Liver (tissue), 8 donors: ENCODE measurements at regions not wholly inside any gene's neighbourhood (a gene's known extent, or its start where the extent isn't known, plus 50 kb on each side); places are given as distances from the start of the nearest gene placed in this dataset.

Source experiments
- DNase-seq: peaks from one replicate; pipeline ENCODE4 v3.0.0-alpha.2; 2017; ENCODE audit warnings: low spot score
- H3K27ac ChIP-seq, 2 donors: one replicate each; pipeline ENCODE4 v1.7.0; 2013; ENCODE audit warnings: inconsistent platforms in 2 of 2, low read length in 2 of 2, control low read depth in 1 of 2, low read depth in 1 of 2, mild to moderate bottlenecking in 1 of 2
- H3K27me3 ChIP-seq, 4 donors: one replicate each; pipeline versions ENCODE4 v1.6.1 to v1.7.0; 2013; ENCODE audit warnings: low read length in 3 of 4, inconsistent platforms in 1 of 4, mild to moderate bottlenecking in 1 of 4, moderate library complexity in 1 of 4; ENCODE audit not compliant: control insufficient read depth in 4 of 4, insufficient read depth in 4 of 4
- H3K36me3 ChIP-seq, 4 donors: one replicate each; pipeline versions ENCODE4 v1.6.1 to v1.7.0; 2013; ENCODE audit warnings: low read length in 3 of 4, mild to moderate bottlenecking in 3 of 4, low read depth in 1 of 4, moderate library complexity in 1 of 4; ENCODE audit not compliant: control insufficient read depth in 4 of 4, insufficient read depth in 3 of 4
- H3K4me1 ChIP-seq, 4 donors: one replicate each; pipeline versions ENCODE4 v1.6.1 to v1.7.0; 2013; ENCODE audit warnings: low read length in 3 of 4, mild to moderate bottlenecking in 3 of 4, moderate library complexity in 1 of 4; ENCODE audit not compliant: control insufficient read depth in 4 of 4, insufficient read depth in 4 of 4
- H3K4me3 ChIP-seq, 3 donors: one replicate each; pipeline versions ENCODE4 v1.6.1 to v1.7.0; 2013; ENCODE audit warnings: low read length in 3 of 3, control low read depth in 1 of 3, low read depth in 1 of 3, mild to moderate bottlenecking in 1 of 3
- H3K9ac ChIP-seq, 2 donors: one replicate each; pipeline ENCODE4 v1.7.0; 2013; ENCODE audit warnings: low read length in 2 of 2, mild to moderate bottlenecking in 2 of 2, moderate library complexity in 2 of 2, control low read depth in 1 of 2, low read depth in 1 of 2
- H3K9me3 ChIP-seq, 4 donors: one replicate each; pipeline versions ENCODE4 v1.6.1 to v1.7.0; 2013; ENCODE audit warnings: low read length in 3 of 4; ENCODE audit not compliant: control insufficient read depth in 4 of 4
- ATF3 ChIP-seq: IDR thresholded peaks from 2 replicates; pipeline ENCODE4 v1.6.1; 2016; ENCODE audit warnings: antibody characterized with exemption
- CTCF ChIP-seq: fragments of 150-350 bp; IDR thresholded peaks from 2 replicates; pipeline ENCODE4 v1.5.1; 2017; ENCODE audit warnings: improper control_type of control experiment, low read depth, low read length; ENCODE audit not compliant: missing input control
- EGR1 ChIP-seq, 2 donors: IDR thresholded peaks; 2 replicates each; pipeline ENCODE4 v1.6.1; 2016 to 2018; ENCODE audit warnings: antibody characterized with exemption in 2 of 2, low read depth in 2 of 2
- FOXA1 ChIP-seq: IDR thresholded peaks from 2 replicates; pipeline ENCODE4 v1.6.1; 2016; ENCODE audit warnings: antibody characterized with exemption
- GABPA ChIP-seq, 2 donors: IDR thresholded peaks in 1 of 2; conservative IDR thresholded peaks in 1 of 2; 2 replicates each; pipeline ENCODE4 v1.6.1; 2016; ENCODE audit warnings: antibody characterized with exemption in 2 of 2, mild to moderate bottlenecking in 1 of 2, moderate library complexity in 1 of 2
- HNF4A ChIP-seq, 2 donors: conservative IDR thresholded peaks; 2 replicates each; pipeline ENCODE4 v1.6.1; 2016; ENCODE audit warnings: antibody characterized with exemption in 2 of 2, mild to moderate bottlenecking in 2 of 2
- HNF4G ChIP-seq: IDR thresholded peaks from 2 replicates; pipeline ENCODE4 v1.6.1; 2016; ENCODE audit warnings: antibody characterized with exemption
- JUND ChIP-seq, 2 donors: IDR thresholded peaks; 2 replicates each; pipeline ENCODE4 v1.6.1; 2016; ENCODE audit warnings: antibody characterized with exemption in 2 of 2
- MAX ChIP-seq: IDR thresholded peaks from 2 replicates; pipeline ENCODE4 v1.6.1; 2016; ENCODE audit warnings: antibody characterized with exemption
- RAD21 ChIP-seq, 2 donors: IDR thresholded peaks; 2 replicates each; pipeline ENCODE4 v1.6.1; 2016; ENCODE audit warnings: antibody characterized with exemption in 2 of 2, mild to moderate bottlenecking in 2 of 2
- RXRA ChIP-seq, 2 donors: IDR thresholded peaks; 2 replicates each; pipeline ENCODE4 v1.6.1; 2017 to 2018; ENCODE audit warnings: antibody characterized with exemption in 2 of 2, mild to moderate bottlenecking in 1 of 2
- SP1 ChIP-seq: IDR thresholded peaks from 2 replicates; pipeline ENCODE4 v1.6.1; 2018; ENCODE audit warnings: antibody characterized with exemption, mild to moderate bottlenecking
- TAF1 ChIP-seq: conservative IDR thresholded peaks from 2 replicates; pipeline ENCODE4 v1.6.1; 2016; ENCODE audit warnings: antibody characterized with exemption, mild to moderate bottlenecking
- YY1 ChIP-seq: IDR thresholded peaks from 2 replicates; pipeline ENCODE4 v1.6.1; 2016; ENCODE audit warnings: antibody characterized with exemption, mild to moderate bottlenecking
- ZBTB33 ChIP-seq: IDR thresholded peaks from 2 replicates; pipeline ENCODE4 v1.6.1; 2016; ENCODE audit warnings: antibody characterized with exemption
- WGBS: extraction: QIAGEN DNeasy Blood & Tissue Kit; methylation state at CpG from one replicate; pipeline ENCODE4 v1.1.7; 2013; 5-methylcytosine and 5-hydroxymethylcytosine counted together
- donor health status: healthy.
- donor health status: healthy.
- donor health status: healthy.
- donor health status: healthy.
- donor health status: healthy.

GRCh38 chr9:79301551-79302391, 270.0 kb upstream of the TLE4 start:
- DNase-seq: no peak
- H3K4me3 ChIP-seq: no peak overlapping the region
- H3K27me3 ChIP-seq: no peaks in the 10 kb centered on the region
- H3K9me3 ChIP-seq: no peaks in the 10 kb centered on the region
- no peak overlapping the region for H3K9ac ChIP-seq
- WGBS: 43% methylated on average over 8 of the region's 8 CpGs
- H3K36me3 ChIP-seq: no peaks in the 10 kb centered on the region
- TF ChIP-seq ZBTB33 (no peak), JUND (IDR thresholded peaks at IDR 0.05) (no peak), MAX (no peak), TAF1 (no peak), GABPA (IDR thresholded peaks at IDR 0.05 in 1 of 2, conservative IDR thresholded peaks at IDR 0.05 in 1 of 2) (no peak), HNF4G (no peak), FOXA1 (no peak), RAD21 (IDR thresholded peaks at IDR 0.05) (no peak), HNF4A (conservative IDR thresholded peaks at IDR 0.05) (no peak), ATF3 (no peak), YY1 (no peak)
- no peak overlapping the region for H3K27ac ChIP-seq
- no peaks in the 10 kb centered on the region for H3K4me1 ChIP-seq

GRCh38 chr9:79302569-79302968, 269.2 kb upstream of the TLE4 start:
- no peak for DNase-seq
- no peaks in the 10 kb centered on the region for H3K27me3 ChIP-seq
- H3K27ac ChIP-seq: no peak overlapping the region
- no peaks in the 10 kb centered on the region for H3K36me3 ChIP-seq
- H3K9ac ChIP-seq: no peak overlapping the region
- no peak for TF ChIP-seq SP1
- no peak for TF ChIP-seq ATF3
- no peak for TF ChIP-seq JUND (IDR thresholded peaks at IDR 0.05)
- no peak for TF ChIP-seq TAF1
- no peak for TF ChIP-seq EGR1 (IDR thresholded peaks at IDR 0.05; ENCODE audit: low read depth in 2 of 2)
- no peak for TF ChIP-seq FOXA1
- TF ChIP-seq RXRA (IDR thresholded peaks at IDR 0.05): no peak
- TF ChIP-seq GABPA (IDR thresholded peaks at IDR 0.05 in 1 of 2, conservative IDR thresholded peaks at IDR 0.05 in 1 of 2): no peak
- no peak for TF ChIP-seq CTCF
- TF ChIP-seq ZBTB33: no peak
- no peak for TF ChIP-seq MAX
- no peak for TF ChIP-seq HNF4G
- no peaks in the 10 kb centered on the region for H3K4me1 ChIP-seq
- no peak overlapping the region for H3K4me3 ChIP-seq
- 29% methylated on average over 4 of the region's 4 CpGs for WGBS
- no peaks in the 10 kb centered on the region for H3K9me3 ChIP-seq
